Kidney tubule cell (primary cell): ENCODE measurements at regions not wholly inside any gene's neighbourhood (a gene's known extent, or its start where the extent isn't known, plus 50 kb on each side); places are given as distances from the start of the nearest gene placed in this dataset.

Source experiments
- DNase-seq: peaks from one replicate; pipeline ENCODE4 v3.0.0-alpha.2; 2018; ENCODE audit warnings: low spot score

- no peak for DNase-seq
Observed at GRCh38 chr11:128327274-128327673, 260.1 kb downstream of the ETS1 start.

DNA sequence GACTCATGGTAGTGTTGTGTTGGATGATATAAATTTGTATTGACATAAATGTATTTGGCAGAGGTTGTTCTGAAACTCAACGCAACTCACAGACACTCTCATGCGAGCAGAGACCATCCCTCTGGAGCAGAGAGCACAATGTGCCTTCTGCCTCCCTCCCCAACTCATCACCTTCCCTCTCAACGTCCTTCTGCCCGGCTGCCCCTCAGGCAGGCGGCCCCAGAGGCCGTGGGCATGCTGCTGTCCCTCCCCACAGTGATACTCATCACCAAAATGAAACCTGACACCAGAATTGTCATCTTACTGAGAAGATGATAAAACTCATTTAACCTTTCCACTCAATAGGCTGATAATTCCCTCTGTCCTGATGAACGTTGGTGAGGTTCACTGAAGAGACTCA lies 260.6 kb downstream of the ETS1 start:
- DNase-seq, result no peak

- no peak for DNase-seq
Observed at GRCh38 chr11:128324531-128325141, 262.7 kb downstream of the ETS1 start.

- no peak for DNase-seq
Observed at GRCh38 chr11:128324051-128324481, 263.3 kb downstream of the ETS1 start.

GRCh38 chr11:128323381-128323780 lies 264.0 kb downstream of the ETS1 start:
- peak; percentile 19 for DNase-seq

GRCh38 chr11:128318856-128319474 lies 268.4 kb downstream of the ETS1 start:
- peak; percentile 67 for DNase-seq

- DNase-seq, result no peak
Observed at GRCh38 chr11:128316541-128317227, 270.7 kb downstream of the ETS1 start.

GRCh38 chr11:128315933-128316332 lies 271.4 kb downstream of the ETS1 start:
- no peak for DNase-seq

DNA sequence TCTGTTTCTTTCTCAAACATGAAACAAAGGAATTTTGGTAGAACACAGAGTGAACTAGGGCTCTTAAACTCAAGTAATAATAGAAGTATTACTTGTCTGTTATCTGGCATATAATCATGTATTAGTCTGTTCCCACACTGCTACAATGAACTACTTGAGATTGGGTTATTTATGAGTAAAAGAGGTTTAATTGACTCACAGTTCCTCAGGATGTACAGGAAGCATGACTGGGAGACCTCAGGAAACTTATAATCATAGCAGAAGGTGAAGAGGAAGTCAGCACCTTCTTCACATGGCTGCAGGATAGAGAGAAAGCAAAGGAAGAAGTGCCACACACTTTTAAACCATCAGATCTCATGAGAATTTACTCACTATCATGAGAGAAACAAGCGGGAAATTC lies 273.4 kb downstream of the ETS1 start:
- DNase-seq, result no peak

DNA sequence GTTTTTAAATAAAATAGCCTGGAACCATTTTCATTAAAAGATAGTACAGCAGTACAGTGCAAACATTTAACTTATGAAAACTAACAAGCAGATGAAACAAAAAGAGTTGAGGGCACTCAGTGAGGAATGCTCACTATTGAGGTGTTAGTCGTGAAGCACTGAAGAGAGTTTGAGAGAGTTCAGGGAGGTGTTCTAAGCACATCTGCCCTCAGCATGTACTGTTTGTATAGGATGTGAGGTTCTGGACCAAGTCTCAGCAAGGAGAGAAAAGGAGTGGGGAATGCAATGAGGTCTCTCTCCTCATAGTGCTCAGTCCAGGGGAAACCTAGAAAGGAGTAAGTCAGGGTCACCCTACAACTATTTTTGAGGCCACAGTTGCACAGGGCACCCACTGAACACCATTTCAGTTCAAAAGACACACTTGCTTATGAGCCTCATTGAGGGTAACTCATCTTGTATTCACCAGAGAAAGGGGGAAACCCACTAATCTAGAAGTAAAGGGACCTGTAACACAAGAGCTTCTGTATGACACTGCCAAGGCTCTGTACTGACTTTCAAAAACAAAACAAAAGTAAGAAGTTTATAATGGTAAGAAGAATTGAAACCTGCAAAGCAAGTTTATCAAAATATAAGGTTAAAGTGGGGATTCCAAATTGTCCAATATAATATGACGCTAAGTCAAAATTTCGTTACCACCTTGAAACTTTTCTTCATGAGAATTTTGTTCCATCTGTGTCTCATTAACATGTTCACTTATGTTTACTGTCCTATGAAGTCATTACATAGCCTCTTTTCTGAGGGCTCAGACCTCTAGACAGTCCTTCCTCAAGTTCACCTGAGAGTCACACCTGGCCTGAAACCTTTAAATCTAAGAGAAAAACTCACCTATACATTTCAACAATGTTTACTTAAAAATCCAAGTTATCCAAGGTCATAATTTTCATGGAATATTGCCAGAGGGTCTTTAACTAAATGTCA lies 275.3 kb downstream of the ETS1 start:
- DNase-seq, result no peak

GRCh38 chr11:128310676-128311445 lies 276.5 kb downstream of the ETS1 start:
- DNase-seq, result peak; percentile 46

GRCh38 chr11:128310005-128310404 lies 277.4 kb downstream of the ETS1 start:
- DNase-seq, result no peak

DNA sequence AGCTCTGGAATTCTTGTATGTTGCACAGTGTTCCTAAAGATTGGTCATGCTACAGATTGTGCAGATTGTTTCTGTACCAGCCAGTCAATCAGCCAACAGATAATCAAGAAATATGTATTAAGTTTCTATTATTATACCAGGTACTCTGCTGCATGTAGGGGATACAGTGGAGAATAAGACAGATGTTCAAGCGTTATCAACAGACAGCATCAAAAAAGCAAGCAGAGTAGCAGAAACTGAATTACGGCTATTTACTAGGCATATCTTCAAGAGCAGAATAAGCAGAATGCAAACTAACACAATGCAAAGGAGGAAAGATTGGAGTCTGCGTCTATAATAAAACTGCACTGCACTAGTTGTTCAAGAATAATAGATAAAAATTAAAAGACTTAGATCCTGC lies 278.6 kb downstream of the ETS1 start:
- no peak for DNase-seq

DNA sequence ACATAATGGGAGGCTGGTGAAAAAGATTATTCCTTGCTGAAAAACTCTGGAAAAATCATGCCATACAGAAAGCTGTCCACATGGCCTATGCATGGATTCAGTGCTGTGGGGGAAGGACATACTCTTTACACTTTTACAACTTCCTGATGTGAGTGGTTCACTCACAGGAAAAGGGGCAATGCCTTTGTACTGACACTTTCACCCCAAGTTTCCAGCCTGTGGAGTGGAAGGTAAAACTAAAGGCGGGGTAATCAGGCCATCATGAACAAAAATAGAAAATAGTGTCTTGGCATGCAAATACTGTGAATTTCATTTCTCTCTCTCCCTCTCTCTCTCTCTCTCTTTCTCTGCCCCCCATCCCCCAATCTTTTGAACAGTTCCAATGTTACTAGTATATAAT lies 281.8 kb downstream of the ETS1 start:
- DNase-seq, result no peak

GRCh38 chr11:128304666-128305485 lies 282.5 kb downstream of the ETS1 start:
- DNase-seq, result no peak

- DNase-seq, result no peak
Observed at GRCh38 chr11:128304116-128304515, 283.2 kb downstream of the ETS1 start.

- DNase-seq, result no peak
Observed at GRCh38 chr11:128303383-128303782, 284.0 kb downstream of the ETS1 start.

- DNase-seq, result no peak
Observed at GRCh38 chr11:128302425-128303186, 284.8 kb downstream of the ETS1 start.

GRCh38 chr11:128301756-128302155 lies 285.6 kb downstream of the ETS1 start:
- DNase-seq, result no peak

GRCh38 chr11:128300785-128301184 lies 286.6 kb downstream of the ETS1 start:
- no peak for DNase-seq
